ENCODE measurements at regions not wholly inside any gene's neighbourhood (a gene's known extent, or its start where the extent isn't known, plus 50 kb on each side); places are given as distances from the start of the nearest gene placed in this dataset.

DNA sequence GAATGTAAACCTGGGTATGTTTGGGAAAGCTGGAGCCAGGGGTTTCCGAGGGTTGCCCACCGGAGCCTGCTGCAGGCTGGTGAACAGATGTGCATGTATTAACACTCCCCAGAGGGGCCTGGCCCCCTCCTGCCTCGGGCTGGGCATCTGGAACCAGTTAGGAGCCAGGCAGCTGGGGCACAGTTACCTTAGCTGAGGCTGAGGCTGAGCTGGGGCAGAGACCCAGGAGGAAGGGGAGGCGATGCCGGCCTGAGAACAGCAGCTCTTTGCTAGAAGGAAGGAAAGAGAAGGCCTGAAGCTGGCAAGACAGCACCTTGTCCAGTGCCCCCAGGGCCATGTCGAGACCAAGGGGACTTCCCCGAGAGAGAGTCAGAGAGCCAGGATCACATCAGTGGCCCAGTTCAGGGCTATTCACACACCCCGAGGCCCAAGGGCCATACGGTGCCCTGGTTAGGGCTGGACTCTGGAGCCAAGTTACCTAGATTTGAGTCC lies 65.8 kb downstream of the RMI2 start:
- no peak for DNase-seq (ENCODE audit: low read depth)
- H3K4me3 ChIP-seq (ENCODE audit: low read depth, low read length): no peak overlapping the region
- TF ChIP-seq, protein P1, sequence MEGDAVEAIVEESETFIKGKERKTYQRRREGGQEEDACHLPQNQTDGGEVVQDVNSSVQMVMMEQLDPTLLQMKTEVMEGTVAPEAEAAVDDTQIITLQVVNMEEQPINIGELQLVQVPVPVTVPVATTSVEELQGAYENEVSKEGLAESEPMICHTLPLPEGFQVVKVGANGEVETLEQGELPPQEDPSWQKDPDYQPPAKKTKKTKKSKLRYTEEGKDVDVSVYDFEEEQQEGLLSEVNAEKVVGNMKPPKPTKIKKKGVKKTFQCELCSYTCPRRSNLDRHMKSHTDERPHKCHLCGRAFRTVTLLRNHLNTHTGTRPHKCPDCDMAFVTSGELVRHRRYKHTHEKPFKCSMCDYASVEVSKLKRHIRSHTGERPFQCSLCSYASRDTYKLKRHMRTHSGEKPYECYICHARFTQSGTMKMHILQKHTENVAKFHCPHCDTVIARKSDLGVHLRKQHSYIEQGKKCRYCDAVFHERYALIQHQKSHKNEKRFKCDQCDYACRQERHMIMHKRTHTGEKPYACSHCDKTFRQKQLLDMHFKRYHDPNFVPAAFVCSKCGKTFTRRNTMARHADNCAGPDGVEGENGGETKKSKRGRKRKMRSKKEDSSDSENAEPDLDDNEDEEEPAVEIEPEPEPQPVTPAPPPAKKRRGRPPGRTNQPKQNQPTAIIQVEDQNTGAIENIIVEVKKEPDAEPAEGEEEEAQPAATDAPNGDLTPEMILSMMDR (IDR thresholded peaks at IDR 0.05; ENCODE audit: insufficient read depth, low read length): no peak

DNA sequence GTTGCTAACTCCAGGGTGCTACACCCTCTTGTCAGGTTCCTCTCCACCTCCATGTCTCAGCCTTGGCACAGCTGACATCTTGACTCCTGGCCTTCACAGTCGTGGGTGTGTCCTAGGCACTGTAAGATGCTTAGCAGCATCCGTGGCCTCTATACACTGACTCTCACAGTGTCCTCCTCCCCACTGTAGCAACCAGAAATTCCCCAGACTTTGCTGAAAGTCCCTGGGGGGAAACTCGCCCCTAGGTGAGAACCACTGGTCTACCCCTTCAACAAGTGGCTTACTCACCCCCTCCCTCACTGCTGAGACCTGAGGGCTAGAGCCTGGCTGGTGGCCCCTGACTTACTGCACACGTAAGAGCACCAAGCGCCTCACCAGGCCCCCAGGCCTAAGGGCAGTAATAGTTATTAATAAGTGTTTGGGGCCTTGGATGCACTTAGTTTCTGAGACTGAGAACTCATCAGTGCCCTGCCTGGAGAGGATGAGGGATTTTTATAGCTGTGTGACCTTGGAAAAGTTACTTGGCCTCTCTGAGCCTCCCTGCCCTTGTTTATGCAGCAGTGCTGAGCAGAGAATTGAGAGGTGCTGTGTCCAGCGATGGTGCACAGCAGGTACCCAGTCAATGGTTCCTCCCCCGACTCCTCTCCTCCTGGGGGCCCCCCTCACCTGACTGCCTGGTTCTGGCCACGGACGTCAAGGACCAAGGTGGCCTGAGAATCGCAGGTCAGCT lies 67.1 kb downstream of the RMI2 start:
- DNase-seq (ENCODE audit: low read depth): no peak
- TF ChIP-seq, protein P1 (IDR thresholded peaks at IDR 0.05; ENCODE audit: insufficient read depth, low read length): no peak
- H3K4me3 ChIP-seq (ENCODE audit: low read depth, low read length): no peak overlapping the region

DNA sequence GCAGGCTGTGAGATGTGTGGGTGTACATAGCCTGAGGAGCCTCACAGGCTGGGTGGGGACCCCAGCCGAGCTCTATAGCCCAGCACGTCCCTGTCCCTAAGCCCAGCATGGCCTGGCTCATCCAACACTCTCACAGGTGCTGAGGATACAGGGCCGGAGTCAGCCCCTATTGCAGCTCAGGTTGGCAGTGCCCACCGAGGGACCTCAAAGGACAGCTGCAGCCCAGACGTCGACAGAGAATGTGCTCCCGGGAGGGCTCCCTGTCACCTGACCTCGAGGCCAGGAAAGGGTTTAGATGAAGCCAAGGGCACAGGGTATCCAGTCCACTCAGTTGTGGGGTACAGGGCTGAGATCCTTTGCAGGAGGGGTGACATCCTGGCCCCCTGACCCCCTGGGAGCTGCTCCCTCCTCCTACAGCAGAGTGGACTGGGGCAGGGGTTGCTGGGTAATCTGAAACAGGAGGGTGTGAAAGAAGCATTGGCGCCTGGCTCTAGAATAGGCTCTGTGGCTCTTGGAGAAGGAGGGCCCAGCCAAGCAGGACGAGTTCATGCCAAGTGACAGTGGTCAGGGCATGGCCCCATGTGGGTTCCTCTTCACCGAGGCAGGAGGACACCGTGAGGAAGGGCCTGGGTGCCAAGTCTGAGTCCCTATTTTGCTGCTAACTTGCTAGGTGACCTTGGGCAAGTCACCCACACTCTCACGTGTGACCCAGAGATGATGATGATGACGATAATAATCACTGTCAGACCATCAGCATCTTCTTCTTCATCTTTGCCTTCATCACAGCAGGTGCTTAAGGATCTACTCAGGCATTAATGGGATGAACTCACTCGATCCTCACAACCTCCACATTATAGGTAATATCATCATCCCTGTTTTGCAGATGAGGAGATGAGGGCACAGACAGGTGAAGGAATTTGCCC lies 68.0 kb downstream of the RMI2 start:
- no peak for DNase-seq (ENCODE audit: low read depth)
- TF ChIP-seq, protein P1 (IDR thresholded peaks at IDR 0.05; ENCODE audit: insufficient read depth, low read length): no peak

DNA sequence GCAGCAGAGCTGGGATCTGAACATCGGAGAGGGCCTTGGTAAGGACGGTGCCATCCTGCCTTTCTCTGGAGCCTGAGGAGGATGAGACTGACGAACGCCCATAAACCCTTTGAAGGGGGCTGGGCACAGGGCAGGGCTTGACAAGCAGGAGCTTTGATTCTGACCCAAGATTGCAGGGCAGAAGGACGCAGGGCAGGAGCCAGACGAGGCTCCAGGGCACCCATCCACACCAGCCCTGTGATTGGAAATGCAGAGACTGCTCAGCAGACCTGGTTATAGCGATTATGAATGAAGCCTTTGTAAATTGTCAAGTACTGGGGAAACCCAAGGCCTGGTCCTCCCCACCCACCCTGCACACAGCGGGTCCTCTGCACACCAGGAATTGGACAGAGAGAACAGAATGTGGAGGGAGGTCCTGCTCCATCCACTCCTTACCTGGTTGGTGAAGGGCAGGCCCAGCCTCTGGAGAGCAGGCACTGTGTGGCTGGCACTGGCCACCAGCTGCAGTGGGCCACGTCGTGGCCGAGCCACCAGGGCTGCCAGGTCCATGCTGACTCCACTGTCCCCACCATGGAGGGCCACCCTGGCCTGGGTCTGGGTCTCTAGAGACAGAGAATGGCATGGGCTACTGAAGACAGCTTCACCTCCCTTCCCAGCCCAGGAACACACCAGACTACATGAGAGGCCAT lies 68.8 kb downstream of the RMI2 start:
- TF ChIP-seq, protein P1 (IDR thresholded peaks at IDR 0.05; ENCODE audit: insufficient read depth, low read length): no peak
- DNase-seq (ENCODE audit: low read depth): no peak
- no peak overlapping the region for H3K4me3 ChIP-seq (ENCODE audit: low read depth, low read length)

More for the DNA sequence above, 68.0 kb downstream of the RMI2 start:
- no peak overlapping the region for H3K4me3 ChIP-seq (ENCODE audit: low read depth, low read length)

DNA sequence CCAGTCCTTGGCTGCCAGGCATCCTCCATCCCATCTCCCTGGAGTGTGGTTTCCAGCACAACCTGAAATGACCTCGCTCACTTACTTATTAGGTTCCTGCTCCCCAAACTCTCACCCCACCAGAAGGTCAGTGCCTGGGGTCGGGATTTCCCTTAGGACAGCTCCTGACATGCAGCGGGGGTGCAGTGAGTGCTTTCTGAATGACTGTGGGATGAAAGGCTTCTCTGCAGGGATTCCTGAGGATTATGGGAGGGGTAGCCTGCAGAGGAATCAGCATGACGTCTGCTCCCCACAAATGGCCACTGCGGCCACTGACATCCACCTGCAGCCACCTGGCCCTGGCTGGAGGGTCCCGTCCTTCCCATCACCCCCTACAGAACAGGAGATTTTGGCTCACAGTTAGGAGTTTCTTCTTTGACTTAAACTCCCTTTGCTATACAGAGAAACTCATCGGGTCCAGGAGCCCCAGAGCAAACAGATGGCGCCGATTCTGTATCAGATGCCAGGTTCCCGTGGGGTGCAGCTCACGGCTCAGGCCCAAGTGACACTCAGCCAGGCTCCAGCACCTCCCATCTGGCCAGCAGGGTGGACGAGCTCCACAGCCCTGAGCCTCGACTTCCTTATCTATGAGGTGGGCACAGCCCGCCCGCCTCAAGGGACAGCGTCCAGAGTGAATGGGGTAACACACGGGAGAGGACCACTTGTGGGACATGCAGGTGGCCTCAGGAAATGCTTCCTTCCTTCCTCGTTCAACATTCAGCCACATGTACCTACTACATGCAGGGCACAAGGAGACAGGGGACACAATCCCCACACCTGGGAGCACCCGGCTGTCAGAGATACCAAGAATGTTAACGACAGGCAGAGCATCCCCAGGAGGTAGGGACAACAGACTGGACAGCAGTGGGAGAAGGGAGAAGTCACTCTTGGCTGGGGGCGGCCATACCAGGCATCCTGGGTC lies 69.8 kb downstream of the RMI2 start:
- no peak for DNase-seq (ENCODE audit: low read depth)
- TF ChIP-seq, protein P1 (IDR thresholded peaks at IDR 0.05; ENCODE audit: insufficient read depth, low read length): no peak
- H3K4me3 ChIP-seq (ENCODE audit: low read depth, low read length): no peak overlapping the region
